ENCODE measurements at regions not wholly inside any gene's neighbourhood (a gene's known extent, or its start where the extent isn't known, plus 50 kb on each side); places are given as distances from the start of the nearest gene placed in this dataset.
"Not testable (repeated sequence)": the region's sequence is repeated elsewhere in the genome, so short reads cannot be mapped to it uniquely, and the experiment has no call there.

GRCh38 chr12:34309806-34310804 lies 287.8 kb downstream of the ALG10 start:
- not testable (repeated sequence) for DNase-seq

GRCh38 chr12:34311337-34311736 lies 289.0 kb downstream of the ALG10 start:
- no peak for DNase-seq

GRCh38 chr12:34327671-34328070 lies 305.4 kb downstream of the ALG10 start:
- DNase-seq = no peak

GRCh38 chr12:34333337-34333736 lies 311.0 kb downstream of the ALG10 start:
- DNase-seq = no peak

- DNase-seq = no peak
Measured at GRCh38 chr12:34334538-34334937, 312.2 kb downstream of the ALG10 start.

- no peak for DNase-seq
Measured at GRCh38 chr12:34334953-34335743, 312.9 kb downstream of the ALG10 start.

- no peak for DNase-seq
Measured at GRCh38 chr12:34335819-34336262, 313.5 kb downstream of the ALG10 start.

GRCh38 chr12:34336619-34337465 lies 314.5 kb downstream of the ALG10 start:
- no peak for DNase-seq

- DNase-seq = no peak
Measured at GRCh38 chr12:34338751-34339150, 316.5 kb downstream of the ALG10 start.

GRCh38 chr12:34339922-34340321 lies 317.6 kb downstream of the ALG10 start:
- no peak for DNase-seq

GRCh38 chr12:34340534-34341361 lies 318.5 kb downstream of the ALG10 start:
- DNase-seq = no peak

GRCh38 chr12:34341362-34341733 lies 319.1 kb downstream of the ALG10 start:
- DNase-seq = no peak

- DNase-seq = no peak
Measured at GRCh38 chr12:34342048-34342447, 319.8 kb downstream of the ALG10 start.

- no peak for DNase-seq
Measured at GRCh38 chr12:34343345-34343744, 321.0 kb downstream of the ALG10 start.

GRCh38 chr12:34343766-34344165 lies 321.5 kb downstream of the ALG10 start:
- DNase-seq = no peak

GRCh38 chr12:34344851-34345522 lies 322.7 kb downstream of the ALG10 start:
- DNase-seq = no peak

GRCh38 chr12:34345801-34346200 lies 323.5 kb downstream of the ALG10 start:
- no peak for DNase-seq

- no peak for DNase-seq
Measured at GRCh38 chr12:34346372-34347034, 324.2 kb downstream of the ALG10 start.

GRCh38 chr12:34347367-34347766 lies 325.1 kb downstream of the ALG10 start:
- no peak for DNase-seq

- DNase-seq = no peak
Measured at GRCh38 chr12:34348064-34348463, 325.8 kb downstream of the ALG10 start.
